HepG2 (cell line): ENCODE measurements at regions not wholly inside any gene's neighbourhood (a gene's known extent, or its start where the extent isn't known, plus 50 kb on each side); places are given as distances from the start of the nearest gene placed in this dataset.

Experiments used
- ATAC-seq: fragments of 200-7000 bp; cut with Tn5 transposase; 3 replicates; pipeline ENCODE4 v1.9.1; 2020; ENCODE audit warnings: mild to moderate bottlenecking, moderate library complexity
- BruUV-seq: library from RNA; stranded (reverse); fragments of 400-500 nt; replicated peaks from 2 replicates; lab custom pipeline; 2021; lab: Mats Ljungman, UMichigan
- CTCF ChIA-PET: fragments of 300-600 bp; formaldehyde crosslinking; extraction: SDS; loops from one replicate; lab custom pipeline; 2021; ENCODE audit warnings: low total read pairs, inconsistent platforms, low intra/inter-chr PET ratio; lab: Yijun Ruan, JAX
- POLR2A ChIA-PET: fragments of 350-600 bp; sonication (Branson Sonifier 250); formaldehyde crosslinking; loops from one replicate; lab custom pipeline; 2020; ENCODE audit warnings: antibody characterized with exemption, inconsistent platforms; lab: Yijun Ruan, JAX
- DNase-seq: peaks from one replicate; pipeline ENCODE4 v3.0.0-alpha.2; 2015; ENCODE audit warnings: low spot score
- FAIRE-seq: peaks from 3 replicates; lab custom pipeline; 2011; peaks lifted over from hg19 to GRCh38; lab: Jason Lieb, UNC
- H2AFZ ChIP-seq: one replicate; pipeline ENCODE4 v1.6.1; 2011; ENCODE audit warnings: low read length, inconsistent platforms
- H3K27ac ChIP-seq: fragments of 300-600 bp; 3 replicates; pipeline ENCODE4 v1.8.0; 2011; ENCODE audit warnings: mixed run types, mild to moderate bottlenecking, mixed read lengths, low read length, inconsistent platforms; ENCODE audit not compliant: insufficient read depth; ENCODE audit errors: extremely low read length
- H3K27me3 ChIP-seq, 2 experiments: fragments of 200-600 bp in 1 of 2; 2 replicates in 1 of 2; 3 replicates in 1 of 2; pipeline versions ENCODE4 v1.6.0 to v1.8.0; 2011; ENCODE audit warnings: low read length in 2 of 2, mild to moderate bottlenecking in 2 of 2, moderate library complexity in 2 of 2, inconsistent platforms in 1 of 2; ENCODE audit not compliant: insufficient read depth in 2 of 2, control insufficient read depth in 1 of 2
- H3K36me3 ChIP-seq, 2 experiments: fragments of 200-600 bp in 1 of 2; replicated peaks in 1 of 2; 2 replicates in 1 of 2; 3 replicates in 1 of 2; pipeline versions ENCODE4 v1.5.1 to v1.8.0; 2011; ENCODE audit warnings: low read length in 2 of 2, inconsistent platforms in 1 of 2; ENCODE audit not compliant: insufficient read depth in 2 of 2, control insufficient read depth in 1 of 2
- H3K4me1 ChIP-seq: 2 replicates; pipeline ENCODE4 v1.5.1; 2012; ENCODE audit warnings: low read length, inconsistent platforms; ENCODE audit not compliant: insufficient read depth
- H3K4me2 ChIP-seq: 2 replicates; pipeline ENCODE4 v1.6.0; 2011; ENCODE audit warnings: low read depth, low read length, inconsistent platforms
- H3K4me3 ChIP-seq, 3 experiments: fragments of 200-600 bp in 1 of 3; sonication (generic), shearing (Covaris generic) in 1 of 3; replicated peaks in 1 of 3; 2 replicates each; pipeline ENCODE4 v1.5.1; 2011 to 2016; ENCODE audit warnings: low read length in 3 of 3, inconsistent platforms in 2 of 3, low read depth in 2 of 3, mild to moderate bottlenecking in 2 of 3, control low read depth in 1 of 3, mixed read lengths in 1 of 3; ENCODE audit not compliant: insufficient read depth in 1 of 3
- H3K79me2 ChIP-seq: one replicate; pipeline ENCODE4 v1.6.1; 2011; ENCODE audit warnings: low read length, inconsistent platforms; ENCODE audit not compliant: insufficient read depth
- H3K9ac ChIP-seq: 2 replicates; pipeline ENCODE4 v1.6.0; 2011; ENCODE audit warnings: mild to moderate bottlenecking, low read depth, low read length, inconsistent platforms; ENCODE audit not compliant: insufficient read depth
- H3K9me3 ChIP-seq: 2 replicates; pipeline ENCODE4 v1.5.1; 2012; ENCODE audit warnings: mild to moderate bottlenecking, low read length
- H4K20me1 ChIP-seq: 2 replicates; pipeline ENCODE4 v1.6.0; 2011; ENCODE audit warnings: inconsistent platforms, mild to moderate bottlenecking, low read length, moderate library complexity; ENCODE audit not compliant: insufficient read depth
- AKAP8 ChIP-seq: sonication (generic); formaldehyde crosslinking; IDR thresholded peaks from 2 replicates; pipeline ENCODE4 v1.5.1; 2020; ENCODE audit warnings: mild to moderate bottlenecking, missing genetic modification reagents
- ARID2 ChIP-seq: sonication (generic); formaldehyde crosslinking; IDR thresholded peaks from 2 replicates; pipeline ENCODE4 v1.8.1; 2022; ENCODE audit warnings: mild to moderate bottlenecking, missing genetic modification reagents, borderline replicate concordance
- ATF7 ChIP-seq, 2 experiments: fragments of 450-650 bp in 1 of 2; sonication (generic) in 1 of 2; formaldehyde crosslinking in 1 of 2; IDR thresholded peaks; 2 replicates each; pipeline versions ENCODE4 v1.4.0 to v1.6.1; 2016 to 2020; ENCODE audit warnings: antibody characterized with exemption in 1 of 2, mild to moderate bottlenecking in 1 of 2, missing genetic modification reagents in 1 of 2
- DPF2 ChIP-seq: sonication (generic); formaldehyde crosslinking; IDR thresholded peaks from 2 replicates; pipeline ENCODE4 v1.4.0; 2020; ENCODE audit warnings: mild to moderate bottlenecking, low read depth, missing genetic modification reagents, borderline replicate concordance
- FOXP4 ChIP-seq: sonication (generic); formaldehyde crosslinking; IDR thresholded peaks from 2 replicates; pipeline ENCODE4 v1.4.0; 2020; ENCODE audit warnings: missing genetic modification reagents
- MZF1 ChIP-seq: sonication (generic); formaldehyde crosslinking; IDR thresholded peaks from 2 replicates; pipeline ENCODE4 v1.8.1; 2023; ENCODE audit warnings: mild to moderate bottlenecking, missing genetic modification reagents, borderline replicate concordance
- PAF1 ChIP-seq: IDR thresholded peaks from 2 replicates; pipeline ENCODE4 v1.6.1; 2016; ENCODE audit warnings: missing genetic modification reagents, missing compliant biosample characterization
- RARA ChIP-seq: IDR thresholded peaks from 2 replicates; pipeline ENCODE4 v1.6.1; 2016; ENCODE audit warnings: missing genetic modification reagents, missing compliant biosample characterization
- SAP130 ChIP-seq: IDR thresholded peaks from 2 replicates; pipeline ENCODE4 v1.6.1; 2016; ENCODE audit warnings: low read depth
- SMAD9 ChIP-seq: sonication (generic); formaldehyde crosslinking; IDR thresholded peaks from 2 replicates; pipeline ENCODE4 v1.5.1; 2020; ENCODE audit warnings: mild to moderate bottlenecking, missing genetic modification reagents
- SOX5 ChIP-seq: IDR thresholded peaks from 2 replicates; pipeline ENCODE4 v1.6.1; 2016; ENCODE audit warnings: borderline replicate concordance
- TBP ChIP-seq: sonication (generic); formaldehyde crosslinking; IDR thresholded peaks from 2 replicates; pipeline ENCODE4 v1.5.0; 2020; ENCODE audit warnings: missing genetic modification reagents
- TEAD2 ChIP-seq: sonication (generic); formaldehyde crosslinking; IDR thresholded peaks from 2 replicates; pipeline ENCODE4 v1.9.0; 2021; ENCODE audit warnings: missing genetic modification reagents
- ZNF451 ChIP-seq: sonication (generic); formaldehyde crosslinking; IDR thresholded peaks from 2 replicates; pipeline ENCODE4 v1.5.0; 2020; ENCODE audit warnings: mild to moderate bottlenecking, missing genetic modification reagents
- whole genome bisulfite sequencing: methylation state at CpG from one replicate; pipeline ENCODE4 v1.1.6; 2017; ENCODE audit warnings: low lambda C conversion rate; 5-methylcytosine and 5-hydroxymethylcytosine counted together
- in situ Hi-C: cut with HindIII; loops from 2 replicates; pipeline ENCODE4 v1.10.0; 2017; ENCODE audit warnings: low pct_unique_long_range_greater_than_20kb; ENCODE audit not compliant: extremely low pct_ligation_motif_present
- intact Hi-C: fragments of 100-400 bp; cut with micrococcal nuclease; formaldehyde crosslinking; loops from one replicate; pipeline ENCODE4 v1.10.0; 2022; ENCODE audit not compliant: unreplicated experiment
- TF ChIP-seq, protein P1 (sequence below): sonication (generic); formaldehyde crosslinking; IDR thresholded peaks from 2 replicates; pipeline ENCODE4 v1.5.1; 2020; ENCODE audit warnings: missing genetic modification reagents, mild to moderate bottlenecking, borderline replicate concordance
- TF ChIP-seq, protein P2 (sequence below): sonication (generic); formaldehyde crosslinking; IDR thresholded peaks from 2 replicates; pipeline ENCODE4 v1.5.0; 2020; ENCODE audit warnings: missing genetic modification reagents, mild to moderate bottlenecking, borderline replicate concordance

GRCh38 chr1:233787599-233787998 is 116.9 kb upstream of the SLC35F3 start:
- Histone ChIP-seq H3K9ac (no peak overlapping the region), H3K27ac (no peak overlapping the region), H3K27me3 (no peaks in the 10 kb centered on the region), H3K4me2 (no peak overlapping the region), H3K4me3 (no peak overlapping the region), H4K20me1 (no peaks in the 10 kb centered on the region), H3K79me2 (no peaks in the 10 kb centered on the region), H3K9me3 (no peaks in the 10 kb centered on the region), H2AFZ (no peak overlapping the region), H3K4me1 (no peaks in the 10 kb centered on the region), H3K36me3 (no peaks in the 10 kb centered on the region)
- FAIRE-seq, result no peak
- intact Hi-C loops, result no loop called here
- 26% methylated on average over 3 of the region's 3 CpGs for WGBS
- TF ChIP-seq TEAD2 (CRISPR knock-in tag), result no peak
- no peak for TF ChIP-seq SOX5 (CRISPR knock-in tag)
- TF ChIP-seq PAF1 (CRISPR knock-in tag), result no peak
- TF ChIP-seq DPF2 (CRISPR knock-in tag), result no peak
- no peak for TF ChIP-seq ZNF451 (CRISPR knock-in tag)
- no peak for TF ChIP-seq TBP (CRISPR knock-in tag)
- TF ChIP-seq, protein P1, sequence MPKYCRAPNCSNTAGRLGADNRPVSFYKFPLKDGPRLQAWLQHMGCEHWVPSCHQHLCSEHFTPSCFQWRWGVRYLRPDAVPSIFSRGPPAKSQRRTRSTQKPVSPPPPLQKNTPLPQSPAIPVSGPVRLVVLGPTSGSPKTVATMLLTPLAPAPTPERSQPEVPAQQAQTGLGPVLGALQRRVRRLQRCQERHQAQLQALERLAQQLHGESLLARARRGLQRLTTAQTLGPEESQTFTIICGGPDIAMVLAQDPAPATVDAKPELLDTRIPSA (CRISPR knock-in tag), result no peak
- no peak for TF ChIP-seq AKAP8 (CRISPR knock-in tag)
- TF ChIP-seq RARA (CRISPR knock-in tag), result no peak
- TF ChIP-seq SMAD9 (CRISPR knock-in tag), result no peak
- TF ChIP-seq FOXP4, result no peak
- TF ChIP-seq MZF1, result no peak
- no peak for TF ChIP-seq ATF7 (IDR thresholded peaks at IDR 0.05)
- no peak for TF ChIP-seq ATF7 (CRISPR knock-in tag; IDR thresholded peaks at IDR 0.05)
- no peak for TF ChIP-seq SAP130 (CRISPR knock-in tag)
- no peak for TF ChIP-seq ARID2 (CRISPR knock-in tag)
- TF ChIP-seq, protein P2, sequence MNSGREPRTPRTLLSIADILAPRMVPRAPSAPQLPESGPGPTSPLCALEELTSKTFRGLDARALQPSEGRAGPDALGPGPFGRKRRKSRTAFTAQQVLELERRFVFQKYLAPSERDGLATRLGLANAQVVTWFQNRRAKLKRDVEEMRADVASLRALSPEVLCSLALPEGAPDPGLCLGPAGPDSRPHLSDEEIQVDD (CRISPR knock-in tag), result no peak
- in situ Hi-C loops, result loop anchor here (25.0 kb wide), 1 partner anchor 350 kb away; no protein-coding TSS in a partner anchor
- ATAC-seq, result no peak
- ChIA-PET CTCF (no interaction called here), POLR2A (no interaction called here)
- no TSS peak for BruUV-seq
- no peak for DNase-seq
